Mononuclear cell (primary cell): ENCODE measurements at regions not wholly inside any gene's neighbourhood (a gene's known extent, or its start where the extent isn't known, plus 50 kb on each side); places are given as distances from the start of the nearest gene placed in this dataset.

ENCODE experiments used
- H3K27me3 ChIP-seq: 2 replicates; pipeline ENCODE4 v1.6.0; 2011; ENCODE audit warnings: low read length, control low read depth; ENCODE audit not compliant: insufficient read depth
- H3K4me1 ChIP-seq: 2 replicates; pipeline ENCODE4 v1.5.1; 2011; ENCODE audit warnings: mild to moderate bottlenecking, low read length, control low read depth; ENCODE audit not compliant: insufficient read depth
- H3K4me3 ChIP-seq: 2 replicates; pipeline ENCODE4 v1.5.1; 2011; ENCODE audit warnings: mild to moderate bottlenecking, low read length, moderate library complexity
- H3K9me3 ChIP-seq: 2 replicates; pipeline ENCODE4 v1.5.1; 2011; ENCODE audit warnings: low read depth, mild to moderate bottlenecking, control low read depth, low read length

- Histone ChIP-seq H3K4me3 (no peak overlapping the region), H3K27me3 (no peaks in the 10 kb centered on the region), H3K9me3 (no peaks in the 10 kb centered on the region), H3K4me1 (no peaks in the 10 kb centered on the region)
Measured at GRCh38 chr4:156710365-156711192, 261.0 kb downstream of the PDGFC start.

GRCh38 chr4:156705311-156705710 lies 266.3 kb downstream of the PDGFC start:
- H3K4me3 ChIP-seq = no peak overlapping the region
- no peaks in the 10 kb centered on the region for H3K4me1 ChIP-seq
- no peaks in the 10 kb centered on the region for H3K9me3 ChIP-seq
- H3K27me3 ChIP-seq = no peaks in the 10 kb centered on the region

GRCh38 chr4:156695163-156695562 lies 276.4 kb downstream of the PDGFC start:
- no peak overlapping the region for H3K4me3 ChIP-seq
- no peaks in the 10 kb centered on the region for H3K4me1 ChIP-seq
- H3K9me3 ChIP-seq = no peaks in the 10 kb centered on the region
- H3K27me3 ChIP-seq = no peaks in the 10 kb centered on the region

- H3K27me3 ChIP-seq = no peaks in the 10 kb centered on the region
- no peaks in the 10 kb centered on the region for H3K4me1 ChIP-seq
- H3K9me3 ChIP-seq = no peaks in the 10 kb centered on the region
- H3K4me3 ChIP-seq = no peak overlapping the region
Measured at GRCh38 chr4:156694413-156694812, 277.2 kb downstream of the PDGFC start.

- Histone ChIP-seq H3K4me3 (no peak overlapping the region), H3K9me3 (no peaks in the 10 kb centered on the region), H3K27me3 (no peaks in the 10 kb centered on the region), H3K4me1 (no peaks in the 10 kb centered on the region)
Measured at GRCh38 chr4:156693557-156693956, 278.0 kb downstream of the PDGFC start.

GRCh38 chr4:156692016-156692415 lies 279.6 kb downstream of the PDGFC start:
- Histone ChIP-seq H3K27me3 (no peaks in the 10 kb centered on the region), H3K4me3 (no peak overlapping the region), H3K9me3 (no peaks in the 10 kb centered on the region), H3K4me1 (no peaks in the 10 kb centered on the region)

GRCh38 chr4:156690572-156690971 lies 281.0 kb downstream of the PDGFC start:
- Histone ChIP-seq H3K4me1 (no peaks in the 10 kb centered on the region), H3K9me3 (no peaks in the 10 kb centered on the region), H3K27me3 (no peaks in the 10 kb centered on the region), H3K4me3 (no peak overlapping the region)

GRCh38 chr4:156686120-156686519 lies 285.5 kb downstream of the PDGFC start:
- no peaks in the 10 kb centered on the region for H3K9me3 ChIP-seq
- H3K4me3 ChIP-seq = no peak overlapping the region
- H3K4me1 ChIP-seq = no peaks in the 10 kb centered on the region
- H3K27me3 ChIP-seq = no peaks in the 10 kb centered on the region

GRCh38 chr4:156685308-156685707 lies 286.3 kb downstream of the PDGFC start:
- no peaks in the 10 kb centered on the region for H3K27me3 ChIP-seq
- H3K9me3 ChIP-seq = no peaks in the 10 kb centered on the region
- no peaks in the 10 kb centered on the region for H3K4me1 ChIP-seq
- H3K4me3 ChIP-seq = no peak overlapping the region

GRCh38 chr4:156677656-156678055 lies 293.9 kb downstream of the PDGFC start:
- Histone ChIP-seq H3K4me3 (no peak overlapping the region), H3K4me1 (no peaks in the 10 kb centered on the region), H3K27me3 (no peaks in the 10 kb centered on the region), H3K9me3 (no peaks in the 10 kb centered on the region)

- no peak overlapping the region for H3K4me3 ChIP-seq
- H3K4me1 ChIP-seq = no peaks in the 10 kb centered on the region
- H3K9me3 ChIP-seq = no peaks in the 10 kb centered on the region
- no peaks in the 10 kb centered on the region for H3K27me3 ChIP-seq
Measured at GRCh38 chr4:156677131-156677531, 294.5 kb downstream of the PDGFC start.

GRCh38 chr4:156676116-156676851 lies 295.3 kb downstream of the PDGFC start:
- H3K4me1 ChIP-seq = no peaks in the 10 kb centered on the region
- H3K27me3 ChIP-seq = no peaks in the 10 kb centered on the region
- H3K4me3 ChIP-seq = no peak overlapping the region
- no peaks in the 10 kb centered on the region for H3K9me3 ChIP-seq

- Histone ChIP-seq H3K4me3 (no peak overlapping the region), H3K9me3 (no peaks in the 10 kb centered on the region), H3K27me3 (no peaks in the 10 kb centered on the region), H3K4me1 (no peaks in the 10 kb centered on the region)
Measured at GRCh38 chr4:156673483-156673882, 298.1 kb downstream of the PDGFC start.

- H3K9me3 ChIP-seq = no peaks in the 10 kb centered on the region
- H3K27me3 ChIP-seq = no peaks in the 10 kb centered on the region
- no peaks in the 10 kb centered on the region for H3K4me1 ChIP-seq
- no peak overlapping the region for H3K4me3 ChIP-seq
Measured at GRCh38 chr4:156672492-156673305, 298.9 kb downstream of the PDGFC start.

GRCh38 chr4:156665780-156666366 lies 305.7 kb downstream of the PDGFC start:
- Histone ChIP-seq H3K4me3 (no peak overlapping the region), H3K27me3 (no peaks in the 10 kb centered on the region), H3K9me3 (no peaks in the 10 kb centered on the region), H3K4me1 (no peaks in the 10 kb centered on the region)
